HG02571 (cell line): ENCODE measurements at regions not wholly inside any gene's neighbourhood (a gene's known extent, or its start where the extent isn't known, plus 50 kb on each side); places are given as distances from the start of the nearest gene placed in this dataset.
"Not testable (repeated sequence)": the region's sequence is repeated elsewhere in the genome, so short reads cannot be mapped to it uniquely, and the experiment has no call there.

Experiments
- ATAC-seq: cut with Tn5 transposase; IDR thresholded peaks from one replicate; pipeline ENCODE4 v1.9.1; 2021; ENCODE audit warnings: mild to moderate bottlenecking, moderate library complexity; ENCODE audit not compliant: unreplicated experiment

- no peak for ATAC-seq
Observed at GRCh38 chr1:196091397-196092135, 516.7 kb downstream of the KCNT2 start.

DNA sequence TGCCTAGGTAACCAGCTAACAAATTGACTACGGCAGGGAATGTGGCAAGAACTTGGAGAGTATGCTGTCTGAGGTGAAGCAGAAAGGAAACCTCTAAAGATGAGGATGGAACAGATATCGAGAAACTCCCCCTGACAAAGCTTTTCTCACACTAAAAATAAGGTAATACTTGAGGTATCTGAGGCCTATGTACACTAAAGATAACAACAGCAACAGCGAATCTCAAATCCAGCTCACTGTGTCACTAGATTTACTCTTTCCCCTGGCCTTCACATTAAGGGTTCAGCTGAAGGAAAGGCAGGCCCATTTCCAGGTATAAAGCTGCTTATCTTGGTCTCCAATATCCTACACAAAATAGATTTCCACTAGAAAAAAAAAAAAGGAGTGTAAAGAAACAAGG, 518.0 kb downstream of the KCNT2 start:
- no peak for ATAC-seq

GRCh38 chr1:196088541-196088940, 519.7 kb downstream of the KCNT2 start:
- no peak for ATAC-seq

GRCh38 chr1:196078691-196079090, 529.5 kb downstream of the KCNT2 start:
- no peak for ATAC-seq

GRCh38 chr1:196075621-196076020, 532.6 kb downstream of the KCNT2 start:
- no peak for ATAC-seq

GRCh38 chr1:196074182-196074581, 534.1 kb downstream of the KCNT2 start:
- ATAC-seq: no peak

GRCh38 chr1:196071447-196071846, 536.8 kb downstream of the KCNT2 start:
- no peak for ATAC-seq

GRCh38 chr1:196070940-196071339, 537.3 kb downstream of the KCNT2 start:
- no peak for ATAC-seq

DNA sequence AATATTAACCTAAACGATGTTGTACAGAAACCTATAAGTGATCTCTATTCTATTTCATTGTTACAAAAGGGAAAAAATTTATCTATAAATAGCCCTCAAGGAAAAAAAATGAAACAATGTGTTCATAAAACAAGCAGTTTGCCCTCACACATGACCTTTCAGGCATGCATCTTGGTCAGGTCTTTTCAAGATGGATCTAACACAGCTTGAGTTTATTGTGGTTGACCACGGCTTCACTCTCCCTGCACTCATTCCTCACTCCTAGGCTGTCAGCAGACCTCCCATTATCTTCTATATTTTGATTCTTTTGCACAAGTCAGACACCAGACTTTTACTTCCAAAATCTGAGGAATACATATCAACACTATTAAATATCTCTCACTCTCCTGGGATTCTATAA, 544.3 kb downstream of the KCNT2 start:
- no peak for ATAC-seq

DNA sequence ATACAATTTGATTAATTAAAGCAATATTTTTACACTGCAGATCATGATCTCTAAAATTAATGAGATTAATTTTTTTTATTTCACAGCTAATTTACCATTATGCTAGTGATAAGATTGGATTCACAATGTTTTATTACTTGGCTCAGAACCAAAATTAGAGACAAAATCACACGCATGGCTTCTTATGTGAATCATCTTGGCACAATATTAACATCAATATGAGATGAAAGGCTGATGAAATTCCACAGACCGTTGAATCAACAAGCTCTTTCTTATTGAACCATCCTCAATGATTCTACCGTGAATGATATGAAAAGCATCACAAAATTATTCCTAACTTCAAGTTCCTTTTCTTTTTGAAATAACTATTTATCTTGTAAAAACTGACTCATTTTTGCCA, 544.9 kb downstream of the KCNT2 start:
- no peak for ATAC-seq

DNA sequence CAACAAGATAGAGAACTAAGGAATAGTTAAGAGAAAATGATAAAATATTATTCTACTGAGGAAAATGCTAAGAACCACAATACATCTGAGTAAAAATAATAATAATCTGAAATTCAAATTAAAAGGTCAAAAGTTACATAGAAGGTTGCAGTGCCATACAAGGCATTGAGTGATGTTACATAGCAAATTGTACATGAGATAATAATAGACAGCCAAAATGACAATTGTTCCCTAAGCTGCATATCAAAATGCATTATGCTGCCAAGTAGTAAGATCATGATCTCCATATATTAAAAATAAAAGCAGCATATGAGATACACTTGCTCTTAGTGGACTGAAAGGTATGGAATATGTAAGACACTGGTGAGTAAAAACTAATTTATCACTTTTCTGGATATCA, 547.7 kb downstream of the KCNT2 start:
- ATAC-seq: no peak

DNA sequence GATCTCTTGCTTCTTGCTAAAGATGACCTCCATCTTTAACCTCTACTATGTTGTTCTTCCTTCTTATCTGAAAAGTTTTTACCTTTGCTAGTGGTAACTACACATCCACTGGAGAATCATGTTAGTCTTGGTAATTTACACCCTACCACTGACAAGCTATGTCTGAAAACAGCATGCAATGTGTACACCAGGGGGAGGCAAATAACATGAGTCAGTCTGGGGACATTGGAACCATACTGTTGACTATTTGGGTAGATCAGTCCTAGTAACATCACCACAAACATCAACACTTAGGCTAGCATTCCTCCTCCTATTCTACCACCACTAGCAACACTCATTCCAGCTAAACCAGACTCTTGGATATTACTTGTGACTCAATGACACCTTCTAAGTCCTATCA, 549.0 kb downstream of the KCNT2 start:
- no peak for ATAC-seq

DNA sequence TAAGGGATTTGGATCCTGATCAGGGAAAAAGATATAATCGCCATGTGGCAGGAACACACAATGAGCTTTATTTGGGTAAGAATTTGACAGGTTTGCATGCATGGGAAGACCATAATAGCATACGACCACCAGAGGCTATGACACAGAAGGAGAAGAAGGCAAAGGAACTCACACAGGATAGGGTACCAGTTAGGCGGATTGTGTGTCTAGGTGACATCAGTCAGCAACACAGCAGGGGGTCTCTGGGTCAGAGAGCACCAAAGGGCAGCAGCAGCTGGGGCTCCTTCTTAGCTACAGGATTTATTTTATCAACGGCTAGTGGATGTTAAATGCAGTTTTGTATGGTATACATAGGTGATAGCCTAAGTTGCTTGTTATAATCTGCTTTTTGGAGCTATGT, 551.3 kb downstream of the KCNT2 start:
- ATAC-seq: no peak

DNA sequence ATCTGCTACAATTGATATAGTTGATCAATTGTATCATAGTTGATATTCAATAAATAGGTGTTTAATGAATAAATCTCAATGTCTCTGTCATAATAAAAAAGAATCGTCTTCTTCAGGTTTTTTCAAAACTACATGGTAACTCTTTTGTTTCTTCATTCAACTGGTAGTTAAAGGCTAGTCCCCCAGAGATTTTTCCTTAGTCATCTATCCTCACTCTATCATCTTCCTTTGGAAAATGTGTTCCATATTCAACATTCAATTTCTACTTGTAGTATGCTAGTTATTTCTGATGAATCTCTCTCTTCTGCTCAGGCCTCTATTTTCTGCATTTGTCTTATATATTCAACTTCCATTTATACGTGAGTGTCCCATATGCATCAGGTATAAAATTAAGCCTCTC, 558.8 kb downstream of the KCNT2 start:
- no peak for ATAC-seq

- ATAC-seq: no peak
Observed at GRCh38 chr1:196043268-196043667, 565.0 kb downstream of the KCNT2 start.

DNA sequence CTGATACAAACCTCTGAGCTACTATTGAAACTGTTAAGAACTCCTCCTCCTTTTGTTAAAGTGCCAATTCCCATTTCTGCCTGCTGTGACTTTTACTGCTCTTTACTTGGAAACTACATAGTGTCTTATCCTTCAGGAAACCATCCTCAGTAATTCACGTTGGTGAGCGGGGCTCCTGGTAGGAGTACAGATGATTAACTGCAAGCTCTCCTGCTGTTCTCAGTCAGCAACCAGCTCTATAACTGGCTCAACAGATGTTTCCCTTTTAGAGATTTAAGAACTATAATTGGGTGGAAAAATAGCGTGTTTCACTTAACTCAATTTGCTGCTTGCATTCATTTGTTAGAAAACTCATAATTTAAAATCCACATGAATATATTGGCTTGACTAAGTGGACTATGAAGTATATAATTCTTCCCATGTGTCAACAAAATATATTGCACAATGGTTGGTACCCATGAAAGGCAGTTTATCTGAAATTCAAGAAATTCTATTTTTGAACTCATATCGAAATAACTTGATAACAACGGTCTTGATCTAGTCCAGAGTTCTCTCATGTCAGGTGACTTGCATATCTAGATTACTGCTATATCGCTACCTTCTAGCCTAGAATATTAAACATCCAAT, 574.0 kb downstream of the KCNT2 start:
- ATAC-seq: no peak

DNA sequence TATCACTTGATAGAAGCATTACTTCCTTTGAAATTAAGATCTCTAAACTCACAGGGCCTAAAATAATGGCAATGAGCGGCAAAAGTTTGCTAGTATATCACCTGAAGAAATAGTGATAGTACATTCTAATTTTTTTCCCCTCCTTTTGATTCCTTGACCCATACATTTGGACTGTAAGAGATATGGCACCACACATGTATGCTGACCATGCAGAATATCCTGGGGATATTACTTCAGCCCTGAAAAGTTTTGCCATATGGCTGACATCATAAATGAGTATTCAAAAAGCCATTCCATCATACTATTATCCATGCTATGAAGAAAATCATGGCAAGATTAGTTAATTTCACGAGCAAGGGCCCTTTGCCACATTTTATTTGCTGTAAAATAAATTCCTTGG, 576.9 kb downstream of the KCNT2 start:
- not testable (repeated sequence) for ATAC-seq

- ATAC-seq: no peak
Observed at GRCh38 chr1:196030455-196030854, 577.8 kb downstream of the KCNT2 start.

- ATAC-seq: no peak
Observed at GRCh38 chr1:196029410-196029809, 578.8 kb downstream of the KCNT2 start.

DNA sequence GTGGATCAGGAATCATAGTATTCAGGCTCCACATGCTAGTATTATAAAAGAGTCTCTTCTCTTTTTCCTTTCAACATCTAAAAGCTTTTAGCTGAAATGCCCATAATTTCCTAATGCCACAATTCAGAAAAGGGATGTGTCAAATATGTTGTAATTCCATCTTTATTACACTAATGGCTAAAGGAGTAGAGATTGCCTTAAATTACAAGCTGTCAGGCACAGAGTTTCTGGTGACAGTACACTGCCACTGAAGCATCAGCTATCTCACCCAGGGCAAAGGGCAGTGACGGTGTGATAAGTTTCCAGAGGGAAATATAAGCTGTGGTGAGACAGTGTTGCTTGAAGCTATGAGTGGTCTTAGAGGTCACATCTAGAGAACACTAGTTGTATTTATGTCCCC, 581.1 kb downstream of the KCNT2 start:
- ATAC-seq: no peak

DNA sequence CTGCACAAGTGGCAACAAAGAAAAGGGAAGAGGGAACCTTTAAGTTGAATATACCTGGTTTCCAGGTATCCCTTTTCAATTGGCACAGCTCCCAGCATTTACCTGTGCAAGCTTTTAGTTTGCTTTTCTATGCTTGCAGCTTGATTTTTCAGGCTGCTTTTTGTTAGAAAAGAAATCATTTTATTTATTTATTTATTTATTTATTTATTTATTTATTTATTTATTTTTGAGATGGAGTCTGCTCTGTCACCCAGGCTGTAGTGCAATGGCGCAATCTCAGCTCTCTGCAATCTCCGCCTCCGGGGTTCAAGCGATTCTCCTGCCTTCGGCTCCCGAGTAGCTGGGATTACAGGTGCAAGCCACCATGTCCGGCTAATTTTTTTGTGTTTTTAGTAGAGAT, 587.1 kb downstream of the KCNT2 start:
- ATAC-seq: not testable (repeated sequence)

GRCh38 chr1:196009362-196009761, 598.9 kb downstream of the KCNT2 start:
- ATAC-seq: no peak

GRCh38 chr1:196007763-196008162, 600.5 kb downstream of the KCNT2 start:
- ATAC-seq: no peak
